ENCODE measurements at regions not wholly inside any gene's neighbourhood (a gene's known extent, or its start where the extent isn't known, plus 50 kb on each side); places are given as distances from the start of the nearest gene placed in this dataset.
"Not testable (repeated sequence)": the region's sequence is repeated elsewhere in the genome, so short reads cannot be mapped to it uniquely, and the experiment has no call there.

DNA sequence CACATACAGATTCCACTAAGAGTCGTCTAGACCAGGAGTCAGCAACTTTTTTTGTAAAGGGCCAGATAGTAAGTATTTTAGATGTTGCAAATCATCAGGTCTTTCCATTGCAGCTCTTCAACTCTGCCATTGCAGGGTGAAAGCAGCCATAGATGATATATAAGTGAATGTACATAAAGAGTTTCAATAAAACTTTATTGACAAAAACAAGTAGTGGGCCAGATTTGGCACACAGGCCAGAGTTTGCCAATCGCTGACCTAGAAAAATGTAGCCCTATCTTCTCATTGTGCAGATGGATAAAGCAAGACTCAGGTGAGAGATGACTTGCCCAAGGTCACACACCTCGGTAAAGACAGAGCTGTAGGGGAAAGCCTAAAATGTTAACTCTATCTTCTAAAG is 474.7 kb downstream of the MED13L start:
- TF ChIP-seq, protein P1, sequence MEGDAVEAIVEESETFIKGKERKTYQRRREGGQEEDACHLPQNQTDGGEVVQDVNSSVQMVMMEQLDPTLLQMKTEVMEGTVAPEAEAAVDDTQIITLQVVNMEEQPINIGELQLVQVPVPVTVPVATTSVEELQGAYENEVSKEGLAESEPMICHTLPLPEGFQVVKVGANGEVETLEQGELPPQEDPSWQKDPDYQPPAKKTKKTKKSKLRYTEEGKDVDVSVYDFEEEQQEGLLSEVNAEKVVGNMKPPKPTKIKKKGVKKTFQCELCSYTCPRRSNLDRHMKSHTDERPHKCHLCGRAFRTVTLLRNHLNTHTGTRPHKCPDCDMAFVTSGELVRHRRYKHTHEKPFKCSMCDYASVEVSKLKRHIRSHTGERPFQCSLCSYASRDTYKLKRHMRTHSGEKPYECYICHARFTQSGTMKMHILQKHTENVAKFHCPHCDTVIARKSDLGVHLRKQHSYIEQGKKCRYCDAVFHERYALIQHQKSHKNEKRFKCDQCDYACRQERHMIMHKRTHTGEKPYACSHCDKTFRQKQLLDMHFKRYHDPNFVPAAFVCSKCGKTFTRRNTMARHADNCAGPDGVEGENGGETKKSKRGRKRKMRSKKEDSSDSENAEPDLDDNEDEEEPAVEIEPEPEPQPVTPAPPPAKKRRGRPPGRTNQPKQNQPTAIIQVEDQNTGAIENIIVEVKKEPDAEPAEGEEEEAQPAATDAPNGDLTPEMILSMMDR (IDR thresholded peaks at IDR 0.05): no peak
- DNase-seq (ENCODE audit: low spot score): no peak
- no peak for ATAC-seq (ENCODE audit: low FRiP score)

- ATAC-seq (ENCODE audit: low FRiP score) (no peak), DNase-seq (ENCODE audit: low spot score) (no peak)
- TF ChIP-seq, protein P1 (IDR thresholded peaks at IDR 0.05): no peak
Measured at GRCh38 chr12:115801871-115802270, 475.6 kb downstream of the MED13L start.

DNA sequence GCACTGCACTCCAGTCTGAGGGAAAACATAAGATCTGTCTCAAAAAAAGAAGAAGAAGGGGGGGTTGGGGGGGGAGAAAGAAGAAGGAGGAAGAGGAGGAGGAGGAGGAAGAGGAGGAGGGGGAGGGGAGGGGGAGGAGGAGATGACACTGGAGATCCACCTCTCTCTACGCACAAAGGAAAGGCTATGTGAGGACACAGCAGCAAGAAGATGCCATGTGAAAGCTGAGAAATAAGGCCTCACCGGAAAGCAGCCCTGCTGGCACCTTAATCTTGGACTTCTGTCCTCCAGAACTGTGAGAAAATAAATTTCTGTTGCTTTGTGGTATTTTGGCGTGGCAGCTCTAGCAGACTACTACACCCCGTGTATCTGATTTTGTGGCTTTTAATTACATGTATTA is 477.9 kb downstream of the MED13L start:
- ATAC-seq (ENCODE audit: low FRiP score) (no peak), DNase-seq (ENCODE audit: low spot score) (no peak)
- TF ChIP-seq, protein P1 (IDR thresholded peaks at IDR 0.05): no peak

- DNase-seq (ENCODE audit: low spot score) (no peak), ATAC-seq (ENCODE audit: low FRiP score) (no peak)
- TF ChIP-seq, protein P1 (IDR thresholded peaks at IDR 0.05): no peak
Measured at GRCh38 chr12:115798309-115798917, 479.1 kb downstream of the MED13L start.

GRCh38 chr12:115794659-115795081 is 482.8 kb downstream of the MED13L start:
- no peak for ATAC-seq (ENCODE audit: low FRiP score)
- no peak for DNase-seq (ENCODE audit: low spot score)
- TF ChIP-seq, protein P1 (IDR thresholded peaks at IDR 0.05): no peak

DNA sequence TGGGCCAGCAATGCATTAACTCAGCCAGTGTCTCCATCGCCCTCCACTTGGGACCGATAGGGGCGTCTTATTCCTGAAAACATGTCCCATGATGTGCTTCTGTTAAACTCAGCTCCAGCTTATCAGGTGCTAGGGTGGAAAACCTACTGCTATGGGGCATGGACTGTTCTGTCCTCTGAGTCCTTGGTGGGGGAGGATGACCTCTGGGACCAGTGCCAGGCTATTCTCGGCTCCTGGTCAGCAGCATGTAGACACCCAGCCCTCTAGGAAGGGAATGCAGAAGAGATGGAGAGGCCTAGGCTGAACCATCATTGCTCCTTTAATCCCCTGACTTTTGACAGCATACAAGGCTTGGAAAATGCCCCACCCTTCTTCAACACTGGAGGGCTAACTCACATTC is 486.2 kb downstream of the MED13L start:
- TF ChIP-seq, protein P1 (IDR thresholded peaks at IDR 0.05): no peak
- no peak for DNase-seq (ENCODE audit: low spot score)
- no peak for ATAC-seq (ENCODE audit: low FRiP score)

GRCh38 chr12:115790526-115790925 is 487.0 kb downstream of the MED13L start:
- TF ChIP-seq, protein P1 (IDR thresholded peaks at IDR 0.05): no peak
- ATAC-seq (ENCODE audit: low FRiP score) (no peak), DNase-seq (ENCODE audit: low spot score) (no peak)

DNA sequence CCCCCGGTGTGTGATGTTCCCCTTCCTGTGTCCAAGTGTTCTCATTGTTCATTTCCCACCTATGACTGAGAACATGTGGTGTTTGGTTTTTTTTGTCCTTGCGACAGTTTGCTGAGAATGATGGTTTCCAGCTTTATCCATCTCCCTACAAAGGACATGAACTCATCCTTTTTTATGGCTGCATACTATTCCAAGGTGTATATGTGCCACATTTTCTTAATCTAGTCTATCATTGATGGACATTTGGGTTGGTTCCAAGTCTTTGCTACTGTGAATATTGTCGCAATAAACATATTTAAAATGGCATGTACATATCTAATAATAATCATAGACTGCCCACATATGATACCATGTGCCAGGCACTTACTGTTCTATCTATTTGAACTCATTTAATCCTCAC is 491.0 kb downstream of the MED13L start:
- not testable (repeated sequence) for ATAC-seq (ENCODE audit: low FRiP score); DNase-seq (ENCODE audit: low spot score)

All from omental fat pad (tissue), 3 donors.